ENCODE measurements at regions not wholly inside any gene's neighbourhood (a gene's known extent, or its start where the extent isn't known, plus 50 kb on each side); places are given as distances from the start of the nearest gene placed in this dataset.

DNA sequence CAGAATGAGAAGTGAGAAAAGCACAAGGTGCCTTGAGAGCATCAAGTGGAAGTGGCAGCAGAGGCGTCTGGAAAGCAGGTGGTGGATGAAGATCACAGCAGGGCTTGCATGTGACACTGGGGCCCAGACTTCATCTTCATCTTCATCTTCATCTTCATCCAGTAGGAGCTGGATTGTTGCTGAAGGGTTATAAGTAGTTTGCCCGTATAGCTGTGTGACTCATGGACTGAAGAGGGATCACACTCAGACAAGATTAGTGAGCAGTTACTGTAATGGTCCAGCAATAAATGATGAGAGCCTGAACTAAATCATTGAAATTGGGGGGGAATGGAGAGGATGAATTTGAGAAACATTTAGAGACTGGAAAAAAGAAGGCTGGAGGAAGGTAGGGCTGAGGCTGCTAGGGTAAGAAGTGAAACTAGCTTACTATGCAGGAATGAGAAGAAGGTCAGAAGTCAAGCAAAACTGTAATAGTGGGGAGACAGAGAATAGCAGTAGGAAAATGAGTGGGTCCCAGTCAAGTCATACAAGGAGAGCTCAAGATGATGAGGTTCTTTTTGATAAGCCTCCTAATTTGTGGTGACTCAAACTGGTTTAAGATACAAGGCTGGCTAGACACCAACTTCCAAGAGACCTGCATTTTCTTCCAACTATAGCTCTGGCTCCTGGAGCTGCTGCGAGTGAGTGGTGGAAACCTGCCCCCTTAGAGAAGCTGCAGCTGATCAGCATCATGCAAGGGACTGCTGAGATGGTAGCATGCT, 92.3 kb upstream of the BEND6 start:
- DNase-seq: no peak

GRCh38 chr6:56860475-56860874, 94.4 kb upstream of the BEND6 start:
- DNase-seq: no peak

DNA sequence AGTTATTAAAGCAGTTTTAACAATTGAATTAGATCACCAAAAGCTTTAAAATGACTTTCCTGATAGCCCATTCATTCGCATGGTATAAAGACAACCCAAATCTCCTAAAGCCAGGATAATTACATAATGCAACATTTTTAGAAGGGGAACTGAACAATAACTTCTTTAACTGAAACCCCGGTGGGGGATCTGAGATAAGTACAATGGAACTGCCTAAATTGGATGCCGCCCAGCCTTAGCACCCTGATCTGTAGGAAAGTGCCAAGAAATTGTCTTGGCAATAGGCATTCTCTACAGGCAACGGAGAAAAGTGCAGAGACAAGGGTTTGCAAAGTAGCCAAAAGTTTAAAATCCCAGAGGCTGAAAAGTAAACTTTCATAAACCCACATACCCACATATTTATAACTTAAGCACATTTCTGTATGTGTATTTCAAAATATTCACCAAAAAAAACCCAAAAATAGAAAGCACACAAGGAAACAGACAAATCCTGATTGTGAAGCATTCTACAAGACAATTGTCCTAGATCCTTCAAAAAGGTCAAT, 98.8 kb upstream of the BEND6 start:
- no peak for DNase-seq

DNA sequence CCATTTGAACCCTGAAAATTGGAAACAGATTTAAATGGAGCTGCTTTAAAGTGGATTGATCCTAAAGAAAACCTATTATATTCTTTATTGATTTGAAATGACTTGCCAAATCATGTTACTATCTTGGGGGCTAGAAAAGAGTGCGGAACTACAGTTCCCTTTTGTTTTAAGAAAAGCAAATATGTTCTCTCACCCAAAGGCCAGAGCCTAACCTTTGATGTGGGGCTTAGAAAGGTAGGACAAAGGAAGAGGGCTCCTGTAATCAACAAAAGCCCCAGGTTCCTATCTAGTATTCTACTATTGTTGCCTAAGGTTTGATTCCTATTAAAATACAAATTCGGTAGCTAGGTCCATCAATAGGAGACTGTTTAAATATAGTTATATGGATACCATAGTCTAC, 100.8 kb upstream of the BEND6 start:
- DNase-seq: no peak

GRCh38 chr6:56853541-56853940, 101.4 kb upstream of the BEND6 start:
- DNase-seq: no peak

- DNase-seq: no peak
These were observed 102.5 kb upstream of the BEND6 start for GRCh38 chr6:56852260-56853010.

GRCh38 chr6:56851541-56852259, 103.2 kb upstream of the BEND6 start:
- no peak for DNase-seq

- no peak for DNase-seq
These were observed 103.8 kb upstream of the BEND6 start for GRCh38 chr6:56851074-56851473.

DNA sequence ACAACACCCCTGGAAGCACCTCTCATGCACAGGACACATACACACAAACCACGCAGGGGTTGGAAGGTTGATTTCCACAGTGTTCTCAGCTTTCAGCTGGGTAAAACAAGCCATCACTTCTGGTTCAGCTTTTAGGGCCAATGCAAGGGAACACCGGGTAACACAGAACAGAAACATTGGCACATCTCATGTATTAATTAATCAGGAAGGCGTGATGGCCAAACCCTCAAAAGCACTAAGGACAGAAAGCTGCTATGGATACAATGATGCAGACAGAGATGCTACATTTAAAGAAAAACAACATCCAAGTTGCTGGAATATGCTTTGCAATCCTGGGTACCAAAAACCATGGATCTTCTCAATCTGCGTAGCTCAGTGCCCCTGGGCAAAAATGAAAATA, 104.3 kb upstream of the BEND6 start:
- DNase-seq: no peak

- DNase-seq: no peak
These were observed 105.0 kb upstream of the BEND6 start for GRCh38 chr6:56849896-56850295.

DNA sequence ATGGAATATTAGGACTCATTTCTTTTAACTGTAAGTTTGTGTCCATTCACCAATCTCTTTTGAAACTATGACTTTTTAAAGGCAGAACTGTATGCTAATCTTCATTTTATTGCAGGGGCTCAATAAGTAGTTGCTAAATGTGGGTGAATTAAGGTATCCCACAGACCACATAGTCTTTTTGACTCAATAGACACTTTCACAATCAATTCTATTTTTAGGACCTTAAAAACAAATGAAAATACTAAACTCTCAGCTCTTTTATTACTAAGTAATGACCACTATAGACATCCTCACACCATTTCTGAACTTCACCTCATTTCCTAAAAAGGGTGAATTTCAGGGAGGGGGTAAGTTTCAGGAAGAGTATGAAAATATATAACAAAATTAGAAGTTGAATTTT, 106.8 kb upstream of the BEND6 start:
- DNase-seq: no peak

GRCh38 chr6:56845032-56845431, 109.9 kb upstream of the BEND6 start:
- DNase-seq: no peak

DNA sequence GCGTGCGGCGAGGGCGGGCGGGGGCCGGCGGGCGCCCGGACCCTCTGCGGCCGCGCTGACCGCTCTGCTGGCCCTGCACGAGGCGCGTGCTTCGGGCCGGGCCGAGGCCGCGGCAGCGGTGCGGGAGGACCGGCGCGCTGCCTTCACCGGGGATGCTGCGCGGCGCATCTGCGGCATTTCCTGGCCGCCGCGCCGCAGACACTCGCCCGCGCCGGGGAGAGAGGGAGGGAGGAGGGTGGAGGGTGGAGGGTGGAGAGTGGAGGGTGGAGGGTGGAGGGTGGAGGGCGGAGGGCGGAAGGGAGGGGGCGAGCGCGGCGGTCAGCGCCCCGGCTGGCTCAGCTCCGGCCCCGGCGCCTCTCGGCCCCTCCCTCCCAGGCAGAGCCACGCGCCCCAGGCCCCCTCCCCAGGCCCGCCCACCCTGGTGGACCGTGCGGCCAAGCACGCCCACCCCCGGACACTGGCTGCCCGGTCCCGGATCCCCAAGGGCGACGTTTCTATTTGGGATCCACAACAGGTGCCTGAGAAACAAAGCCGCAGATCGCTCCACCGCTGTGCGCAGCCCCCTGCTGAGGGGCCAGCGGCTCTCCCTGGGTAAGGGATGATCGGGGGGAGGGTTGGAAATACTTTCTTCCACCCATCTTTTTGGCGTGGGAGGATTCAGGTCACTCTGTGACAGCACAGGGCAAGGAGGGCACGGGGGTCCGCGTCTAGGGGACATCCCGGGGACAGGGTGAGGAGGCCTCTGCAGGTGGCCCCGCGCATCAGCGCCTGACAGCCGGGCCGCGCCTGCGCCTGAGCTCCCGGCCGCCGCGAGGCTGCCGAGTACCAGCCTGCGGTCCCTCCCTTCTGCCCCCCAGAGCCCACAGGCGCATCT, 111.2 kb upstream of the BEND6 start:
- DNase-seq: peak; percentile 50 to 56

- no peak for DNase-seq
These were observed 112.0 kb upstream of the BEND6 start for GRCh38 chr6:56842686-56843475.

DNA sequence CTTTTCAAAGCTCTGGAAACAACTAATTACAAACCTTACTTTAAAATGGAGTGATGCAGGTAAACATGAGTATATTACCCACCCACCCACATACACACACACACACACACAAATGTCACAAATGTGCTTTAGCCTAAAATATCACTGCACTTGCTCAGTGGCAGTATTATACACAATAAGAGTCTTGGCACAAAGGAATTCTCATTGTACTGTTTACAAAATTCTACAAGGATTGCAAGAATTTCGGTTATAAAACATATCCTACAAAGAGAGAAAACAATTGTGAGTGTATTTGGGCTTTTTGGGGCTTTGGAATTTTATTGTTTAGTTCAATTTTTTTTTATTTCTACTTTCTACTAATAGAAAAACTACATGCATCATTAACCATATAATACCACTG, 113.2 kb upstream of the BEND6 start:
- DNase-seq: no peak

- DNase-seq: no peak
These were observed 113.5 kb upstream of the BEND6 start for GRCh38 chr6:56841381-56841749.

GRCh38 chr6:56840467-56841380, 114.2 kb upstream of the BEND6 start:
- DNase-seq: no peak

DNA sequence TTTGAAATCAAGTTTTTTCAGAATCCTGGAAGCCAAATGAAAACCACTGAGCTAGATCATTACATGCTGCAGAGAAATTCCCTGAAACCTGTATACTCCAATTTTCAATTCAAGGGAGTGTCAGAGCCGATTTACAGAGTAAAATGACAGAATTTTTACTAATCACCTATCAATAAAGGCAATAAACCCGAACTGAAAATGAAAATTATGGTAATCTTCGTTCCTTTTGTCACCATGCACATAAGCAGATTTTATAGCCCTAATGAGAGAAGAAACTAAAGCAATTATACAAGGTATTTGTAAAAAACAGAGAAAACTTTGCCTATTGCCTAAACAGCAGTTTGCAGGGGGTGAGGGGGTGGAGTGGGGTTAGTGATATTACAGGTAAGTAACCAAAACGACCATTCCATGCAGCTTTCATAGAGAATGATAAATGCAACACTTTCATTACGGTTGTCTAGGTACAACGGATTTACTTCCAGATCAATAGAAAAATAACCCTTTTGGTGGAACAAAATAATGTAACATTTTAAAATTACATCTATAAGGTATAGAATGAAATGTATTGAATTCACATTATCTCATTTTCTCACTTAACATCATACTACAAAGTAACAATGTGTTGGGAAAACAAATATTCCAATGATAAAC, 115.2 kb upstream of the BEND6 start:
- DNase-seq: no peak

- no peak for DNase-seq
These were observed 115.9 kb upstream of the BEND6 start for GRCh38 chr6:56838965-56839364.

DNA sequence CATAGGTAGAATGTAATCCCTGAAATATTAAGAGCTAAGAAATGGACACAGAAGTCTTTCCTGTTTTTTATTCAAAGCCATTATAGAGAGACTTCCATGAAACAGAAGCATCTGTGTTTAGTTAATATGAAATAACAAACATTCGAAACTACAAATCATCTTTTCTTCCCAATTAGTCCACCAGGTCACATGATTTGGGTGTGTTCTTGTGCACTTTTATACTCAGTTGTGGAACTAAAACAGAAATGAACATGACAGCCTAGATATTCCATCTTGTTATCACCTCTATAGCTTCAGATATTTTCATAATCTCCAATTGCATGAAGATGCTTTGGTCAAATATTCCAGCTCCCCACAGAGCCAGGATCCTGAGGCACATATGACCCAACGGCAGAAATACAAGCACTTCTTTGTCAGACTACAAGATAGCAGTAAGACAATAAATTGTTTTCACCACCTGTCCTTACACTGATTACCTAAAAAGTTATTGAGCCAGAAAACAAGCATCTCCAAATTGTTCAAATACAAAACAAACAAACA, 116.8 kb upstream of the BEND6 start:
- no peak for DNase-seq

All from stimulated activated CD4-positive, alpha-beta T cell treated with anti-CD3 and anti-CD28 coated beads, Interleukin-4, amount 100 ng/mL, for 4 hours (primary cell).